Brain microvascular endothelial cell (primary cell): ENCODE measurements at regions not wholly inside any gene's neighbourhood (a gene's known extent, or its start where the extent isn't known, plus 50 kb on each side); places are given as distances from the start of the nearest gene placed in this dataset.
"Not testable (repeated sequence)": the region's sequence is repeated elsewhere in the genome, so short reads cannot be mapped to it uniquely, and the experiment has no call there.

Experiments used
- DNase-seq: peaks from one replicate; pipeline ENCODE4 v3.0.0-alpha.2; 2020
- H3K27ac ChIP-seq: fragments of 250-450 bp; sonication (Bioruptor Pico); 2 replicates; pipeline ENCODE4 v1.5.1; 2020; ENCODE audit warnings: mild to moderate bottlenecking, moderate library complexity
- H3K27me3 ChIP-seq: fragments of 250-450 bp; sonication (Bioruptor Pico); replicated peaks from 2 replicates; pipeline ENCODE4 v1.5.1; 2020; ENCODE audit warnings: mild to moderate bottlenecking
- H3K36me3 ChIP-seq: fragments of 250-450 bp; sonication (Bioruptor Pico); replicated peaks from 2 replicates; pipeline ENCODE4 v1.5.1; 2020; ENCODE audit warnings: mild to moderate bottlenecking
- H3K4me3 ChIP-seq: 2 replicates; pipeline ENCODE4 v1.5.1; 2011; ENCODE audit warnings: low read depth, mild to moderate bottlenecking, control low read depth, low read length, moderate library complexity
- in situ Hi-C: cut with HindIII; loops from 2 replicates; pipeline ENCODE4 v1.10.0; 2017; ENCODE audit warnings: low sequenced_read_pairs, low pct_ligation_motif_present
- TF ChIP-seq, protein P1 (sequence below): IDR thresholded peaks from 2 replicates; pipeline ENCODE4 v1.5.1; 2011; ENCODE audit warnings: low read depth, mild to moderate bottlenecking, moderate library complexity, low read length, control low read depth, inconsistent platforms; ENCODE audit errors: missing control alignments

- DNase-seq: no peak
- Histone ChIP-seq H3K4me3 (no peak overlapping the region), H3K27ac (no peak overlapping the region), H3K27me3 (no peaks in the 10 kb centered on the region), H3K36me3 (no peaks in the 10 kb centered on the region)
- TF ChIP-seq, protein P1, sequence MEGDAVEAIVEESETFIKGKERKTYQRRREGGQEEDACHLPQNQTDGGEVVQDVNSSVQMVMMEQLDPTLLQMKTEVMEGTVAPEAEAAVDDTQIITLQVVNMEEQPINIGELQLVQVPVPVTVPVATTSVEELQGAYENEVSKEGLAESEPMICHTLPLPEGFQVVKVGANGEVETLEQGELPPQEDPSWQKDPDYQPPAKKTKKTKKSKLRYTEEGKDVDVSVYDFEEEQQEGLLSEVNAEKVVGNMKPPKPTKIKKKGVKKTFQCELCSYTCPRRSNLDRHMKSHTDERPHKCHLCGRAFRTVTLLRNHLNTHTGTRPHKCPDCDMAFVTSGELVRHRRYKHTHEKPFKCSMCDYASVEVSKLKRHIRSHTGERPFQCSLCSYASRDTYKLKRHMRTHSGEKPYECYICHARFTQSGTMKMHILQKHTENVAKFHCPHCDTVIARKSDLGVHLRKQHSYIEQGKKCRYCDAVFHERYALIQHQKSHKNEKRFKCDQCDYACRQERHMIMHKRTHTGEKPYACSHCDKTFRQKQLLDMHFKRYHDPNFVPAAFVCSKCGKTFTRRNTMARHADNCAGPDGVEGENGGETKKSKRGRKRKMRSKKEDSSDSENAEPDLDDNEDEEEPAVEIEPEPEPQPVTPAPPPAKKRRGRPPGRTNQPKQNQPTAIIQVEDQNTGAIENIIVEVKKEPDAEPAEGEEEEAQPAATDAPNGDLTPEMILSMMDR: no peak
- in situ Hi-C loops: no loop called here
Observed at GRCh38 chr13:21242236-21242635, 65.8 kb downstream of the MRPL57 start.

GRCh38 chr13:21243045-21243897 lies 66.8 kb downstream of the MRPL57 start:
- in situ Hi-C loops: no loop called here
- no peak overlapping the region for H3K27ac ChIP-seq
- H3K36me3 ChIP-seq: no peaks in the 10 kb centered on the region
- no peaks in the 10 kb centered on the region for H3K27me3 ChIP-seq
- DNase-seq: no peak
- H3K4me3 ChIP-seq: no peak overlapping the region
- TF ChIP-seq, protein P1: no peak

DNA sequence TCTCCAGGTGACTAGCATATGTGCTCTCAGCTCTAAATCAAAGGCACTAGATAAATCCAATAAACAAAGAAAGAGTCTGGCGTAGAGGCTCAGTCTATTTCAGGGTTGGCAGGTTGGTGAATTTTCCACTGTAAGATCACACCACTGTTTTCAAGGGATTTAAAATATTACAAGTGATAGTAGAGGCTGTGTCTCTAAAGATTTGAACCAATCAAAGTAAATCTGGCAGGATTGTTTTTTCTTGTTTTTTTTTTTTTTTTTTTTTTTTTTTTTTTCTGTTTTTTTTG lies 67.4 kb downstream of the MRPL57 start:
- in situ Hi-C loops, H3K27ac ChIP-seq, DNase-seq, H3K4me3 ChIP-seq, H3K36me3 ChIP-seq, H3K27me3 ChIP-seq: not testable (repeated sequence)

DNA sequence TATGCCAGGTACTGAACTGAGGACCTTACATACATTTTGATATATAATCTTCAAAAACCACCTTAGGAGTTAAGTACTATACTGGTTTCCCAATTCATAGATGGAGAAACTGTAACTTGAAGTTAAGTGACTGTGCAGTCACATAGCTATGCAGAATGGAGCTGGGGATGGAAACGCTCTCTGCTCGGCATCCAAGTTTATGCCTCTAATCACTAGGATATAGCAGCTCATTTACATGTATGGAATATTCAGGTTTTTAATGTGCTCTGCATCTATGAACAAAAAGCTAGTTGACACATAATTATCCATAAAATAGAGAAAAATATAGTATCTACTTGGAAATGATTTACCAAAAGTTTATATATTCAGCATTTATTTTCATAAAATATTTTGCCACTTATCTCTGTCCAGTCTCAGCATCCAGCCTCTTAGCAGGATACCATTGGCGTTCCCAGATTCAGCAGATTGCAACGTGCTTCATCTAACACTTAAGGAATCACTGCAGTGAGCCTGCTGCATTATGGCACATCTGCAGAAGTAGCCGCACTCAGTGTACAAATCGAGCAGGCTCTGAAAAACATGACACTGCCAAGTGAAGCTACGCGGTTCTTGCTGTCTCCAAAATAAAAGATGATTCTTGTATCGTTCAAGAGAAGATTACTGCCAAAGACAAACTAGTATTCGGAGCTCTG lies 70.4 kb downstream of the MRPL57 start:
- TF ChIP-seq, protein P1: no peak
- no peak for DNase-seq
- H3K4me3 ChIP-seq: no peak overlapping the region
- no peaks in the 10 kb centered on the region for H3K27me3 ChIP-seq
- in situ Hi-C loops: no loop called here
- H3K36me3 ChIP-seq: no peaks in the 10 kb centered on the region
- no peak overlapping the region for H3K27ac ChIP-seq

GRCh38 chr13:21256351-21256761 lies 79.9 kb downstream of the MRPL57 start:
- no peak overlapping the region for H3K27ac ChIP-seq
- no peaks in the 10 kb centered on the region for H3K36me3 ChIP-seq
- TF ChIP-seq, protein P1: no peak
- no peak overlapping the region for H3K4me3 ChIP-seq
- in situ Hi-C loops: no loop called here
- no peak for DNase-seq
- no peaks in the 10 kb centered on the region for H3K27me3 ChIP-seq

GRCh38 chr13:21256891-21257290 lies 80.4 kb downstream of the MRPL57 start:
- no peak overlapping the region for H3K27ac ChIP-seq
- TF ChIP-seq, protein P1: no peak

More at GRCh38 chr13:21256891-21257290, 80.4 kb downstream of the MRPL57 start:
- DNase-seq: no peak
- in situ Hi-C loops: no loop called here
- Histone ChIP-seq H3K36me3 (no peaks in the 10 kb centered on the region), H3K4me3 (no peak overlapping the region), H3K27me3 (no peaks in the 10 kb centered on the region)
